WERI-Rb-1 (cell line): ENCODE measurements at regions not wholly inside any gene's neighbourhood (a gene's known extent, or its start where the extent isn't known, plus 50 kb on each side); places are given as distances from the start of the nearest gene placed in this dataset.

Experiments used
- DNase-seq: peaks from one replicate; pipeline ENCODE4 v3.0.0-alpha.2; 2020
- H3K27ac ChIP-seq: fragments of 250-450 bp; sonication (Bioruptor Pico); 2 replicates; pipeline ENCODE4 v1.5.1; 2020; ENCODE audit warnings: mild to moderate bottlenecking, moderate library complexity
- H3K27me3 ChIP-seq: fragments of 250-450 bp; sonication (Bioruptor Pico); 2 replicates; pipeline ENCODE4 v1.5.1; 2021; ENCODE audit warnings: mild to moderate bottlenecking, low read depth, moderate library complexity; ENCODE audit not compliant: insufficient read depth, severe bottlenecking
- H3K36me3 ChIP-seq: fragments of 250-450 bp; sonication (Bioruptor Pico); 2 replicates; pipeline ENCODE4 v1.5.1; 2020; ENCODE audit warnings: mild to moderate bottlenecking, moderate library complexity
- H3K4me3 ChIP-seq: 2 replicates; pipeline ENCODE4 v1.5.1; 2011; ENCODE audit warnings: low read depth, mild to moderate bottlenecking, control low read depth, low read length
- H3K9me3 ChIP-seq: fragments of 250-450 bp; sonication (Bioruptor Pico); 2 replicates; pipeline ENCODE4 v1.5.1; 2021; ENCODE audit warnings: mild to moderate bottlenecking, moderate library complexity; ENCODE audit not compliant: severe bottlenecking
- CTCF ChIP-seq: IDR thresholded peaks from 2 replicates; pipeline ENCODE4 v1.5.1; 2011; ENCODE audit warnings: low read depth, mild to moderate bottlenecking, control low read depth, inconsistent platforms, low read length

GRCh38 chr13:88086577-88086976 lies 415.4 kb downstream of the SLITRK5 start:
- H3K4me3 ChIP-seq: no peak overlapping the region
- H3K9me3 ChIP-seq: no peaks in the 10 kb centered on the region
- H3K36me3 ChIP-seq: no peaks in the 10 kb centered on the region
- no peaks in the 10 kb centered on the region for H3K27me3 ChIP-seq
- no peak overlapping the region for H3K27ac ChIP-seq
- no peak for DNase-seq
- no peak for TF ChIP-seq CTCF

DNA sequence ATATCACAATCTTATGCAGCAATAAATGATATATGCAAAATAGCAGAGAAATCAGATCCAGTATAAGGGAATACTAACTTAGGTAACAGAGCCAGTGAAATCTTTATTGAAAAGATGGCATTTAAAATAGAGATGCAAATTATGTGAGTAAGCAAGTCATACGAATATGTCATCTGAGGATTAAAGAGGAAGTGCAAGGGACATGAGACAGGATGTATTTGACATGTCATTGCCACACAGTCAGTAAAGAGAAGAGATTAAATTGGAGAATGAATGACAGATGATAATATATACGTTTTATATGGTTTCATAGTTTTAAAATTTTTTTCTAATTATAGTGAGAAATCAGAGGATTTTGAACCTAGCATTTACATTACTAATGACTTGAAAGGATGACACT lies 426.4 kb downstream of the SLITRK5 start:
- Histone ChIP-seq H3K9me3 (no peaks in the 10 kb centered on the region), H3K36me3 (no peaks in the 10 kb centered on the region), H3K4me3 (no peak overlapping the region), H3K27me3 (no peaks in the 10 kb centered on the region), H3K27ac (no peak overlapping the region)
- DNase-seq: no peak
- no peak for TF ChIP-seq CTCF

GRCh38 chr13:88103824-88104223 lies 432.7 kb downstream of the SLITRK5 start:
- Histone ChIP-seq H3K27ac (no peak overlapping the region), H3K4me3 (no peak overlapping the region), H3K27me3 (no peaks in the 10 kb centered on the region), H3K9me3 (no peaks in the 10 kb centered on the region), H3K36me3 (no peaks in the 10 kb centered on the region)
- TF ChIP-seq CTCF: no peak
- DNase-seq: no peak

DNA sequence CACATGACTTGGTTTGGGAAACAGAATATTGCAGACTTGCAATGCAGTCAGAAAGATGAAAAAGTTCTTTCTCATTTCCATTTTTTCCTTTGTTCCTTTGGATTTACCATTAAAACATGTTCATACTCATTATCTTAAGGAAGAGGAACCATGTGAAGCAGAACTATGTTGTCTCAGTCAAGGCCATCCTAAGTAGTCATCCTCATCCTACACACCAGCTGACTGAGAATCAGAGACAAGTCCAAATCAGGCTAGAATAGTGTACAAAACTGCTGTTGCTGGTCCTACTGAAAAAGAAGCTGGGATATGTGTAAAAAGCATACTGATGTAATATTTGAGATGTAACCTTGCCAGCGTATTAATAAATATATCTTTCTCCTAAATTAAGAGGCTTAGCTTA lies 433.4 kb downstream of the SLITRK5 start:
- no peak overlapping the region for H3K4me3 ChIP-seq
- TF ChIP-seq CTCF: no peak
- DNase-seq: no peak
- H3K27me3 ChIP-seq: no peaks in the 10 kb centered on the region
- H3K36me3 ChIP-seq: no peaks in the 10 kb centered on the region
- no peaks in the 10 kb centered on the region for H3K9me3 ChIP-seq
- H3K27ac ChIP-seq: no peak overlapping the region

- no peak for TF ChIP-seq CTCF
These were observed 436.4 kb downstream of the SLITRK5 start for GRCh38 chr13:88107570-88107969.

DNA sequence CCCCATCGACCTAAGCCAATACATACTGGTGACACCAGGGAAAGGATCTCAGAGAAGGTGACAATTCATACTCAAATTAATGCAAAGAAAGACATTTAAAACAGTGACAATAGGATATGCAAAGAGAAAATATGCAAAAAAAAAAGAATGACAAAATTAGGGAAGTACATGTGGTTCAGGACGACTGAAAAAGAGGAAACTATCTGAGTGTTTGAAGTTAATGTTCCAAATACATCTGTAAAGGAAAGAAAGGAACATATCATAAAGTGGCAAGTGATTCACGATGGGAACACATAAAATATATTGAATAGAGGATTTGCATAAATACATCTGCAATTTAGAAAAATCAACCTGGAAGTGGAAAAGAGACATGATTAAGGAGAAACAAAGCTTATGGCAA lies 441.4 kb downstream of the SLITRK5 start:
- Histone ChIP-seq H3K4me3 (no peak overlapping the region), H3K27ac (no peak overlapping the region), H3K27me3 (no peaks in the 10 kb centered on the region), H3K36me3 (no peaks in the 10 kb centered on the region), H3K9me3 (no peaks in the 10 kb centered on the region)
- TF ChIP-seq CTCF: no peak
- DNase-seq: no peak

More at GRCh38 chr13:88107570-88107969, 436.4 kb downstream of the SLITRK5 start:
- H3K9me3 ChIP-seq: no peaks in the 10 kb centered on the region
- no peak overlapping the region for H3K4me3 ChIP-seq
- no peak for DNase-seq
- no peak overlapping the region for H3K27ac ChIP-seq
- no peaks in the 10 kb centered on the region for H3K27me3 ChIP-seq
- no peaks in the 10 kb centered on the region for H3K36me3 ChIP-seq
